GM18873 (cell line): ENCODE measurements at regions not wholly inside any gene's neighbourhood (a gene's known extent, or its start where the extent isn't known, plus 50 kb on each side); places are given as distances from the start of the nearest gene placed in this dataset.

Experiments used
- ATAC-seq: cut with Tn5 transposase; IDR thresholded peaks from one replicate; pipeline ENCODE4 v1.9.1; 2021; ENCODE audit warnings: mild to moderate bottlenecking, moderate library complexity, moderate number of reproducible peaks; ENCODE audit not compliant: unreplicated experiment, low FRiP score

- ATAC-seq = no peak
Measured at GRCh38 chr11:42646959-42647358, 664.8 kb upstream of the API5 start.

GRCh38 chr11:42647993-42648392 is 663.8 kb upstream of the API5 start:
- no peak for ATAC-seq

- no peak for ATAC-seq
Measured at GRCh38 chr11:42651621-42652020, 660.2 kb upstream of the API5 start.

- no peak for ATAC-seq
Measured at GRCh38 chr11:42657169-42657568, 654.6 kb upstream of the API5 start.

GRCh38 chr11:42661942-42662341 is 649.9 kb upstream of the API5 start:
- ATAC-seq = no peak

GRCh38 chr11:42669248-42669976 is 642.4 kb upstream of the API5 start:
- ATAC-seq = no peak

GRCh38 chr11:42674436-42674835 is 637.4 kb upstream of the API5 start:
- ATAC-seq = no peak

GRCh38 chr11:42707541-42707940 is 604.3 kb upstream of the API5 start:
- no peak for ATAC-seq

GRCh38 chr11:42709216-42709615 is 602.6 kb upstream of the API5 start:
- ATAC-seq = no peak

GRCh38 chr11:42713279-42713678 is 598.5 kb upstream of the API5 start:
- ATAC-seq = no peak

GRCh38 chr11:42713753-42714152 is 598.0 kb upstream of the API5 start:
- no peak for ATAC-seq

- ATAC-seq = no peak
Measured at GRCh38 chr11:42720716-42721563, 590.9 kb upstream of the API5 start.

GRCh38 chr11:42727879-42728278 is 583.9 kb upstream of the API5 start:
- ATAC-seq = no peak

GRCh38 chr11:42762348-42762747 is 549.4 kb upstream of the API5 start:
- ATAC-seq = no peak

- ATAC-seq = no peak
Measured at GRCh38 chr11:42764936-42765335, 546.9 kb upstream of the API5 start.

GRCh38 chr11:42768576-42768975 is 543.2 kb upstream of the API5 start:
- no peak for ATAC-seq

- ATAC-seq = peak; percentile 52
Measured at GRCh38 chr11:42770444-42771065, 541.2 kb upstream of the API5 start.

- no peak for ATAC-seq
Measured at GRCh38 chr11:42772886-42773285, 538.9 kb upstream of the API5 start.

- ATAC-seq = no peak
Measured at GRCh38 chr11:42773729-42774128, 538.1 kb upstream of the API5 start.

GRCh38 chr11:42774567-42774966 is 537.2 kb upstream of the API5 start:
- ATAC-seq = no peak

- no peak for ATAC-seq
Measured at GRCh38 chr11:42777776-42778175, 534.0 kb upstream of the API5 start.
